G401 (cell line): ENCODE measurements at regions not wholly inside any gene's neighbourhood (a gene's known extent, or its start where the extent isn't known, plus 50 kb on each side); places are given as distances from the start of the nearest gene placed in this dataset.
"Not testable (repeated sequence)": the region's sequence is repeated elsewhere in the genome, so short reads cannot be mapped to it uniquely, and the experiment has no call there.

ENCODE experiments used
- DNase-seq: peaks from one replicate; pipeline ENCODE4 v3.0.0-alpha.2; 2015; ENCODE audit warnings: low spot score
- in situ Hi-C: cut with HindIII; loops from 2 replicates; pipeline ENCODE4 v1.10.0; 2016; ENCODE audit warnings: low sequenced_read_pairs, mixed read lengths

GRCh38 chr3:39651256-39651655, 158.2 kb upstream of the MYRIP start:
- DNase-seq, in situ Hi-C loops: not testable (repeated sequence)

- in situ Hi-C loops: no loop called here
- no peak for DNase-seq
Measured at GRCh38 chr3:39651993-39652739, 157.2 kb upstream of the MYRIP start.

GRCh38 chr3:39655718-39656117, 153.7 kb upstream of the MYRIP start:
- DNase-seq, in situ Hi-C loops: not testable (repeated sequence)

- no peak for DNase-seq
- in situ Hi-C loops: no loop called here
Measured at GRCh38 chr3:39657075-39657474, 152.3 kb upstream of the MYRIP start.

GRCh38 chr3:39657775-39658174, 151.6 kb upstream of the MYRIP start:
- in situ Hi-C loops: no loop called here
- no peak for DNase-seq

- no peak for DNase-seq
- in situ Hi-C loops: no loop called here
Measured at GRCh38 chr3:39664931-39665330, 144.5 kb upstream of the MYRIP start.

- in situ Hi-C loops: no loop called here
- DNase-seq: no peak
Measured at GRCh38 chr3:39665441-39665840, 144.0 kb upstream of the MYRIP start.

- peak; percentile 66 for DNase-seq
- in situ Hi-C loops: no loop called here
Measured at GRCh38 chr3:39668420-39668819, 141.0 kb upstream of the MYRIP start.

GRCh38 chr3:39671116-39671515, 138.3 kb upstream of the MYRIP start:
- no peak for DNase-seq
- in situ Hi-C loops: no loop called here

GRCh38 chr3:39671600-39671999, 137.8 kb upstream of the MYRIP start:
- in situ Hi-C loops: no loop called here
- no peak for DNase-seq

- in situ Hi-C loops: no loop called here
- no peak for DNase-seq
Measured at GRCh38 chr3:39705351-39705900, 104.0 kb upstream of the MYRIP start.

- in situ Hi-C loops: no loop called here
- DNase-seq: peak; percentile 64
Measured at GRCh38 chr3:39707314-39707909, 102.0 kb upstream of the MYRIP start.

- in situ Hi-C loops: no loop called here
Measured at GRCh38 chr3:39712413-39713048, 96.9 kb upstream of the MYRIP start.

GRCh38 chr3:39713341-39713740, 96.1 kb upstream of the MYRIP start:
- DNase-seq, in situ Hi-C loops: not testable (repeated sequence)

More at GRCh38 chr3:39712413-39713048, 96.9 kb upstream of the MYRIP start:
- no peak for DNase-seq

GRCh38 chr3:39716849-39717248, 92.6 kb upstream of the MYRIP start:
- in situ Hi-C loops: no loop called here

GRCh38 chr3:39718674-39719595, 90.5 kb upstream of the MYRIP start:
- DNase-seq: no peak
- in situ Hi-C loops: no loop called here

More at GRCh38 chr3:39716849-39717248, 92.6 kb upstream of the MYRIP start:
- no peak for DNase-seq

- DNase-seq: no peak
- in situ Hi-C loops: no loop called here
Measured at GRCh38 chr3:39721076-39721475, 88.3 kb upstream of the MYRIP start.

- DNase-seq: peak; percentile 60
- in situ Hi-C loops: no loop called here
Measured at GRCh38 chr3:39724233-39724846, 85.1 kb upstream of the MYRIP start.

- in situ Hi-C loops: no loop called here
Measured at GRCh38 chr3:39725321-39725720, 84.1 kb upstream of the MYRIP start.

More at GRCh38 chr3:39725321-39725720, 84.1 kb upstream of the MYRIP start:
- no peak for DNase-seq
